Cardiac muscle cell (in vitro differentiated cells and primary cell): ENCODE measurements at regions not wholly inside any gene's neighbourhood (a gene's known extent, or its start where the extent isn't known, plus 50 kb on each side); places are given as distances from the start of the nearest gene placed in this dataset.
A peak's percentile ranks its signal among the peaks of the same experiment; 100 is the strongest.
"Not testable (repeated sequence)": the region's sequence is repeated elsewhere in the genome, so short reads cannot be mapped to it uniquely, and the experiment has no call there.

Source experiments
- DNase-seq, 2 donors: peaks; one replicate each; pipeline versions ENCODE4 v3.0.0 to v3.0.0-alpha.2; 2010 to 2017; ENCODE audit warnings: low read depth in 1 of 2, low spot score in 1 of 2
- H3K27ac ChIP-seq: fragments of 200-600 bp; sonication (generic); 2 replicates; pipeline ENCODE4 v1.5.1; 2016
- H3K27me3 ChIP-seq: fragments of 200-600 bp; sonication (generic); 2 replicates; pipeline ENCODE4 v1.6.0; 2016; ENCODE audit warnings: control low read depth
- H3K36me3 ChIP-seq: fragments of 200-600 bp; sonication (generic); 2 replicates; pipeline ENCODE4 v1.5.1; 2016; ENCODE audit warnings: control low read depth
- H3K4me1 ChIP-seq: fragments of 200-600 bp; sonication (generic); 2 replicates; pipeline ENCODE4 v1.8.1; 2017; ENCODE audit warnings: low read depth, mild to moderate bottlenecking, mixed run types
- H3K4me3 ChIP-seq: fragments of 200-600 bp; sonication (generic); 2 replicates; pipeline ENCODE4 v1.5.1; 2016; ENCODE audit warnings: mild to moderate bottlenecking
- H3K9me3 ChIP-seq: fragments of 200-600 bp; sonication (generic); 2 replicates; pipeline ENCODE4 v1.5.1; 2017; ENCODE audit warnings: low read depth, mild to moderate bottlenecking, control low read depth
- TF ChIP-seq, protein P1 (sequence below): IDR thresholded peaks from 2 replicates; pipeline ENCODE4 v1.5.1; 2012; ENCODE audit warnings: low read depth, mild to moderate bottlenecking, low read length

DNA sequence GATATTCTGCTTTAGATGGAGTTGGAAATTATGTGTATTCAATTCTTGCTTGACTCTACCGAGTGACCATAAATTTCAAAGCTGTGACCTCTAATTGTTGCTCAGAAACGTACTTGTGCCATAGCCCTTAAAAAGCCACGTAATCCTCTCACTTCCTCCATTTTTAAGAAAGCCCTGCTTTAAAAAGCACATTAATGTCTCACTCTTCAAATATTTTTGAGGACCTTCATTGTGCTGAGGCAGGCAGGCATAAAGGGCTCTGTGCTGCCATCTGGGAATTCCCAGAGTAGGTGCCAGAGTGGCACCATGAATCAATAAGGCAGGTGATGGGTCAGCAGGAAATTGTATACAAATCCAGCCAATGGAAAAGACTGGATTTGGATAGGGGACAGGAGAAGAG lies 97.7 kb upstream of the FAM204A start:
- H3K27me3 ChIP-seq, result peaks cover 14% of the 10 kb centered on the region
- TF ChIP-seq, protein P1, sequence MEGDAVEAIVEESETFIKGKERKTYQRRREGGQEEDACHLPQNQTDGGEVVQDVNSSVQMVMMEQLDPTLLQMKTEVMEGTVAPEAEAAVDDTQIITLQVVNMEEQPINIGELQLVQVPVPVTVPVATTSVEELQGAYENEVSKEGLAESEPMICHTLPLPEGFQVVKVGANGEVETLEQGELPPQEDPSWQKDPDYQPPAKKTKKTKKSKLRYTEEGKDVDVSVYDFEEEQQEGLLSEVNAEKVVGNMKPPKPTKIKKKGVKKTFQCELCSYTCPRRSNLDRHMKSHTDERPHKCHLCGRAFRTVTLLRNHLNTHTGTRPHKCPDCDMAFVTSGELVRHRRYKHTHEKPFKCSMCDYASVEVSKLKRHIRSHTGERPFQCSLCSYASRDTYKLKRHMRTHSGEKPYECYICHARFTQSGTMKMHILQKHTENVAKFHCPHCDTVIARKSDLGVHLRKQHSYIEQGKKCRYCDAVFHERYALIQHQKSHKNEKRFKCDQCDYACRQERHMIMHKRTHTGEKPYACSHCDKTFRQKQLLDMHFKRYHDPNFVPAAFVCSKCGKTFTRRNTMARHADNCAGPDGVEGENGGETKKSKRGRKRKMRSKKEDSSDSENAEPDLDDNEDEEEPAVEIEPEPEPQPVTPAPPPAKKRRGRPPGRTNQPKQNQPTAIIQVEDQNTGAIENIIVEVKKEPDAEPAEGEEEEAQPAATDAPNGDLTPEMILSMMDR, result no peak
- H3K4me3 ChIP-seq, result no peak overlapping the region
- no peaks in the 10 kb centered on the region for H3K9me3 ChIP-seq
- no peak overlapping the region for H3K27ac ChIP-seq
- no peak for DNase-seq
- no peaks in the 10 kb centered on the region for H3K4me1 ChIP-seq
- no peaks in the 10 kb centered on the region for H3K36me3 ChIP-seq

DNA sequence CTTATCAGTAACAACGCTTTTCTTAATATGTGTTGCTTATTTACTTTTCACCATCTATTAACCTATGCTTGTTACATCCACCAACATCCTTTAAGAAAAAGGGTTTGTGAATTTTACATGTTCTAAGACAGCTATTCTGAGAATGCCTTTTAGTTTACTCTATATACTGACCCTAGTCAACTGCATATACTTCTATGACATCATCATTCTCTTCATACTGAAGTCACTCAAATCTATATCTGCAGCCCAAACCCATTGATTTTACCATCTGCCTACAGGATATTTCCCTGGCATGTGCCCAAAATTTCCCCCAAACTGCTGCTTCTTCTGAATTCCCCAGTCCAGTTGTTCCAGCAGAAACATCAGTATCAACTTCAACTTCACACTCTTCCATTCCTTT lies 94.6 kb upstream of the FAM204A start:
- no peaks in the 10 kb centered on the region for H3K4me1 ChIP-seq
- peaks cover 7% of the 10 kb centered on the region for H3K27me3 ChIP-seq
- no peak for DNase-seq
- no peak overlapping the region for H3K27ac ChIP-seq
- no peaks in the 10 kb centered on the region for H3K36me3 ChIP-seq
- TF ChIP-seq, protein P1, result no peak
- no peak overlapping the region for H3K4me3 ChIP-seq
- no peaks in the 10 kb centered on the region for H3K9me3 ChIP-seq

DNA sequence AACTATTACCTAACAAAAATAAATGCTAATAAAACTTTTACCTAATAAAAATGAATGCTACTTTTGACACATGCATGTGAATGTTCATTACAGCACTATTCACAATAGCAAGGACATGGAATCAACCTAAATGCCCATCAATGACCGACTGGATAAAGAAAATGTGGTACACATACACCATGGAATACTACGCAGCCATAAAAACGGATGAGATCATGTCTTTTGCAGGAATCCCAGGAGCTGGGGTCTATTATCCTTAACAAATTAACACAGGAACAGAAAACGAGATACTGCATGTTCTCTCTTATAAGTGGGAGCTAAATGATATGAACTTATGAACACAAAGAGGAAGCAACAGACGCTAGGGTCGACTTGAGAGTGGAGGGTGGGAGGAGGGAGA lies 88.1 kb upstream of the FAM204A start:
- no peaks in the 10 kb centered on the region for H3K4me1 ChIP-seq
- TF ChIP-seq, protein P1, result no peak
- H3K36me3 ChIP-seq, result no peaks in the 10 kb centered on the region
- no peak overlapping the region for H3K4me3 ChIP-seq
- peaks cover 22% of the 10 kb centered on the region for H3K27me3 ChIP-seq
- H3K27ac ChIP-seq, result no peak overlapping the region
- H3K9me3 ChIP-seq, result no peaks in the 10 kb centered on the region
- no peak for DNase-seq

DNA sequence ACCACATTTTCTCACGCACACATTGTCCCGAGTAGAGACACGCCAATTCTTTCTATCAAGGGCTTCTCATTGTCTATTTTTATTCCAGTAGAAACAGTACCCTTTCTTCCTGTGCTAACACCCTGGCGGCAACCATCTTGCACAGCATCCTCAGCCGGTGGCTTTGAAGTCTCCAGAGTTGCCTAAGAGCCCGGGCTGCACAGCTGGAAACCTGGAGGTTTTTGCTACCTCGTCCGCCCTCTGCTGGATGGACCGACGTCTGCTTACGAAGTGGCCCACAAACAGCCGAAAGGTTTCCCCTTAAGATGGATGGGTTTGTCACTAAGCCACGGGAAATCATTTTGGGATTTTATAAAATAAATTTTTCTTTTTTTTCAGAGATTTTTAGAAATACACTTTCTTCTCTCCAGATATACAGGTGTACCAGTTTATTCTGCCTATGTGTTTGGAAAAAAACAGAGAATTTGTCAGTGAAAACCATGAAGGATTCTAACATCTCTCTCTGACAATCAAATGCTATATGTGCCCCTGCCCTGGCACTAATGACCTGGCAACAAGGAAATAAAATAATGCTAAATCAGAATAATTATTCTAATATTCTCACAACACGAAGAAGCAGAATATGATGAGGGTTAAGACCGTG lies 81.8 kb upstream of the FAM204A start:
- H3K4me1 ChIP-seq, result no peaks in the 10 kb centered on the region
- no peaks in the 10 kb centered on the region for H3K9me3 ChIP-seq
- H3K27ac ChIP-seq, result no peak overlapping the region
- H3K36me3 ChIP-seq, result no peaks in the 10 kb centered on the region
- TF ChIP-seq, protein P1, result peak; percentile 83
- H3K4me3 ChIP-seq, result no peak overlapping the region
- DNase-seq, result peak; percentile 86 to 92
- peaks cover 25% of the 10 kb centered on the region for H3K27me3 ChIP-seq

DNA sequence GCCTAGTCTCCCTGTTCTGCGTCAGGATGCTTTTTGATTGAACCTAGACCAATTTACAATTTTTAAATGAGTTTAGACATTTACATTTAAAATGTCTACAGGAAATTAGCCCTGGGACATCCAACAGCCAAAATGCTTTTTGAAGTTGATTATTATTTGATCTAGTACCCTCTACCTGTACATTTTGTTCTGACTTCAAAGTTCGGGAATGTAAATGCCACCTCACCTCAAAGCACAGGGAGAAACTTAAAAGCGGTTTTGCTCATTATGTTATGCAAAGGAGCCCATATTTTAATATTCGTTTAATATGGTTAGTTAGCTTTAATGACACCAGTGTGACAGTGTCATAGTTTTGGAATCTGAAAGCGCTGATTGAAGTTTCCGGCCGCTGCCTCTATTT lies 80.1 kb upstream of the FAM204A start:
- no peak overlapping the region for H3K27ac ChIP-seq
- no peaks in the 10 kb centered on the region for H3K36me3 ChIP-seq
- TF ChIP-seq, protein P1, result no peak
- no peak overlapping the region for H3K4me3 ChIP-seq
- no peaks in the 10 kb centered on the region for H3K9me3 ChIP-seq
- no peak for DNase-seq
- H3K4me1 ChIP-seq, result no peaks in the 10 kb centered on the region
- H3K27me3 ChIP-seq, result peaks cover 13% of the 10 kb centered on the region

DNA sequence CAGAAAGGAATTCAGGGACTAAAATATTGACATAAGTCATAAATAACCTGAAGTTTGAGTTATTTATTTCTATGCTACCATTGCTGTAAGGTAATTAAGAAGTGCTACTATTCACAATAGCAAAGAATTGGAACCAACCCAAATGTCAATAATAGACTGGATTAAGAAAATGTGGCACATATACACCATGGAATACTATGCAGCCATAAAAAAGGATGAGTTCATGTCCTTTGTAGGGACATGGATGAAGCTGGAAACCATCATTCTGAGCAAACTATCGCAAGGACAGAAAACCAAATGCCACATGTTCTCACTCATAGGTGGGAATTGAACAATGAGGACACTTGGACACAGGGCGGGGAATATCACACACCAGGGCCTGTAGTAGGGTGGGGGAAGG lies 77.9 kb upstream of the FAM204A start:
- not testable (repeated sequence) for H3K27ac ChIP-seq, H3K36me3 ChIP-seq, H3K9me3 ChIP-seq, DNase-seq, H3K4me3 ChIP-seq, H3K4me1 ChIP-seq
- peaks cover 13% of the 10 kb centered on the region for H3K27me3 ChIP-seq
